GM18498 (cell line): ENCODE measurements at regions not wholly inside any gene's neighbourhood (a gene's known extent, or its start where the extent isn't known, plus 50 kb on each side); places are given as distances from the start of the nearest gene placed in this dataset.
"Not testable (repeated sequence)": the region's sequence is repeated elsewhere in the genome, so short reads cannot be mapped to it uniquely, and the experiment has no call there.

Source experiments
- ATAC-seq: cut with Tn5 transposase; IDR thresholded peaks from one replicate; pipeline ENCODE4 v1.9.1; 2021; ENCODE audit warnings: mild to moderate bottlenecking, moderate library complexity; ENCODE audit not compliant: unreplicated experiment

DNA sequence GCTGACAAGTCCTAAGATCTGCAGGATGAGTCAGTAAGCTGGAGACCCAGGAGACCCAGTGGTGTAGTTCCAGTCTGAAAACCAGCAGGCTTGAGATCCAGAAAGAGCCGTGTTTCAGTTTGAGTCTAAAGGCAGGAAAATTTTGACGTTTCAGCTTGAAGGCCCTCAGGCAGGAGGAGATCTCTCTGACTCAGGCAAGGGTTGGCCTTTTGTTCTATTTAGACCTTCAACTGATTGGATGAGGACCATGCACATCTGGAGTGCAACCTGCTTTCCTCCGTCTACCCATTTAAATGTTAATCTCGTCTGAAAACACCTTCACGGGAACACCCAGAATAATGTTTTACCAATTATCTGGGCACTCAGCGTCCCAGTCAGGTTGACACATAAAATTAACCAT lies 69.5 kb downstream of the NPIPA7 start:
- not testable (repeated sequence) for ATAC-seq

DNA sequence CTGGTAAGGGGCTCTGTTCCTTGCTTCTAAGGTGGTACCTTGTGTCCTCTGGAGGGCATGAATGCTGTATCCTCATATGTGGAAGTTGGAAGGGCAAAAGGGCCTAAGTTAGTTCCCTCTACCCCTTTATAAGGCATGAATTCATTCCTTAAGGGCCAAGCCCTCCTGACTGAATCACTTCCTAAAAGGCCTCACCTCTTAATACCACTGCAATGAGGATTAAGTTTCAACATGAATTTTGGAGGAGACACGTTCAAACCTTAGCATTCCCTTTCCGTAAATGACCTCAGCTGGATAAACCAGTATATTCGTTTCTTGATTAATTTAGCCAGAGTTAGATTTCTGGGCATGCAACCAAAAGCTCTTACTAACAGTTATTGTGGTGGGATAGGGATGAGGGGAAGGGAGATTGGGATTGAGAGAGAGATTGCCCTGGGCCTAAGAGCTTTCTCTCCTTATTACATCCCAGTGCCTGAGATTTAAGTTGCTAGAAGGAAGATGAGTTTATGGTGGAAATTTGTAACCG lies 70.8 kb downstream of the NPIPA7 start:
- ATAC-seq: not testable (repeated sequence)

- not testable (repeated sequence) for ATAC-seq
These were observed 72.9 kb downstream of the NPIPA7 start for GRCh38 chr16:16451721-16452410.

GRCh38 chr16:16458579-16458978 lies 79.6 kb downstream of the NPIPA7 start:
- not testable (repeated sequence) for ATAC-seq

DNA sequence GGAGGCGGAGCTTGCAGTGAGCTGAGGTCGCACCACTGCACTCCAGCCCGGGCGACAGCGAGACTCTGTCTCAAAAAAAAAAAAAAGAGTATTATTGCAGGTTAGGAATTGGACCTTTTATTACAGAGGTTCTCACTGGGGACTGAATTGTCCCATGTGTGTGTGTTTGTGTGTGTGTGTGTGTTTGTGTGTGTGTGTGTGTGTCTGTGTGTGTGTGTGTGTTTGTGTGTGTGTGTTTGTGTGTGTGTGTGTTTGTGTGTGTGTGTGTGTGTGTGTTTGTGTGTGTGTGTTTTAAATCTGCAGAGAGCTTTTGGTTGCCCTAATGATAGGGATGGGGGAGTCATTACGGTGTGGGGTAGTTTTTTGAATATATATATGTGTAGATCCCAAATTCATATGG lies 84.9 kb downstream of the NPIPA7 start:
- not testable (repeated sequence) for ATAC-seq

GRCh38 chr16:16488919-16489318 lies 110.0 kb downstream of the NPIPA7 start:
- ATAC-seq: not testable (repeated sequence)

DNA sequence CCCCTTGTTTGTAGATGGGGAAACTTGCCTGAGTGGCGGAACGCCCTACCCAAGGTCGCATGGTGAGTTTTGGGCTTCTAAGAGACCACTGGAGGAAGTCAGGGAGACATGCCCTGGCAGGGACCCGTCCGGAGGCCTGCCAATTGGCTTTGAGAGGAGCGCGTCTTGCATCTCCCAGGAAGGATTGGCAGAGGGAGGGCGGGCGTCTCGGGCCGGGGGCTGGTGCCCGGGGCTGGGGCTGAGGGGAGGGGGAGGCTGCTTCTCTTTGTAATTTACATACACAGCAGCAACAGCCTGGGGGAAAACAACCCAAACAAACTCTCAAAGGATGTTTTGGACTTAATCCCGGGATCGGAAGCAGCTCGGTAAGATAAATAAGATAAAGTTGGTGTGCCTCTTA lies 110.5 kb downstream of the NPIPA7 start:
- ATAC-seq: not testable (repeated sequence)

DNA sequence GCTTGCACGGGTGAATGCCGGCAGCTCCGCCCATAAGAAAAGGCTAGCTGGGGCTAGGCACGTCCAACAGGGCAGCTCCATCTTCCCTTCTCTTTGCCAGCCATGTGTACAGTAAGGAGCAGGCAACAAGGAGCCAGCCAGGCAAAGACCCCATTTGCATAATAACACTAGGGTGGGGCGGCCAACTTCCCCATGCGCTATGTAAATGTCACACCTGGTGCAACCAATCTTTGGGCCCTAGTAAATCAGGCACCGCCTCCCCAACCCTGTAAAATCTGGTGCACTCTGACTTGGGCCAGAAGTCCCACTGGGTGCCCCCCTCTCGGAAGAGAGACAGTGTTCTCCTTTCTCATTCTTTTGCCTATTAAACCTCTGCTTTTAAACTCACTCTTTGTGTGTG lies 115.2 kb downstream of the NPIPA7 start:
- not testable (repeated sequence) for ATAC-seq

- ATAC-seq: not testable (repeated sequence)
These were observed 116.1 kb downstream of the NPIPA7 start for GRCh38 chr16:16494998-16495397.

DNA sequence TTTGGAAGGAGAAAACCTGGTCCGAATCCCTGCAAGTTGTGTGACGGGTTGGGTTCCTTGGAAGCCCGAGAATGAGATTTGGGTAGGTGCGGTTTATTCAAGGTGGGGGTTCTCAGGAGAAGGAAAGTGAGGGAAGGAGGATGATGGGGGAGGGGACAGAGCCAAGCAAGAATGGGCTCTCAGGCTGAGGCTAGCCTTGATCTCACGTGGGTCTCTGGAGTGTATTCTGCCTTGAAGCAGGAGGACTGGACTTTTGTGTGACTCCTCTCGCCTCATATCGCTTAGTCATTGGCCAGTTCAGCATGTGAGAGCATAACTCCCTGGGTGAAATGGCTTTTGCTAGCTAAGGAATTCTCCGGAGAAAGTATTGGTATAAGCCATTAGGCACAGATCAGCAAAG lies 120.9 kb downstream of the NPIPA7 start:
- not testable (repeated sequence) for ATAC-seq

DNA sequence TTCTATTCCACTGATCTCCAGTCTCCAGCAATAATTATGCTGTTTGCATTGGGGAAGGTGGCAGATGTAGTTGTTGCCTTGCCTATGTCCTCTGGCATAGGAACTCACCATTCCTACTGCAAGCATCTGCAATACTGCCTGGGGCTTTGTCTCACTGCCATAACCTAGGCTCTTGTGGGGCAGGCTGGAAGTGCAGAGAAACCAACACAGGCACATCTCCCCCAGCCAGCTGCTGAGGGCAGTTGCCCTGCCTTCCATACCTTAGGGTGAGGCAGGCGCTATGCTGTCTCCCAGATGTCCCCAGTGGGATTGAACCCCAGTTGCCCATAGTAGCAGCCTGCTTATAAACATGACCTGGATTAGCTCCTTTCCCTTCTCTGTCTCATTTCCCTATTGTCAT lies 128.1 kb downstream of the NPIPA7 start:
- not testable (repeated sequence) for ATAC-seq

GRCh38 chr16:16508344-16508743 lies 129.4 kb downstream of the NPIPA7 start:
- ATAC-seq: not testable (repeated sequence)

DNA sequence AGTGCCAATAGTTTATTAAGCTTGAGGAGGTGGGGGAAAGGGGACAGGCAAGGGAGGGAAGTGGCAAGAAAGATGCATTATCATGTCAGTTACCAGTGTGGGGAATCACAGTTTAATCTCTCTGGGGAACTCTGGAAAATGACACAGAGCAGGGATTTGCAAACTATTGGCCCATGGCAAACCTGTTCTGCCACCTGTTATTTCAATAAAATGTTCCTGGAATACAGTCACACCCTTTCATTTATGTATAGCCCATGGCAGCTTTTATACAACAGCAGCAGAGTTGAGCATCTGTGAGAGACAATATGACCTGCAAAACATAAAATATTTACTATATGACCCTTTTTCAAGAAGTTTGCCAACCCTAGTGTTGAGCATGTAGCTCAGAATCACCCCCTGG lies 140.5 kb downstream of the NPIPA7 start:
- ATAC-seq: not testable (repeated sequence)

DNA sequence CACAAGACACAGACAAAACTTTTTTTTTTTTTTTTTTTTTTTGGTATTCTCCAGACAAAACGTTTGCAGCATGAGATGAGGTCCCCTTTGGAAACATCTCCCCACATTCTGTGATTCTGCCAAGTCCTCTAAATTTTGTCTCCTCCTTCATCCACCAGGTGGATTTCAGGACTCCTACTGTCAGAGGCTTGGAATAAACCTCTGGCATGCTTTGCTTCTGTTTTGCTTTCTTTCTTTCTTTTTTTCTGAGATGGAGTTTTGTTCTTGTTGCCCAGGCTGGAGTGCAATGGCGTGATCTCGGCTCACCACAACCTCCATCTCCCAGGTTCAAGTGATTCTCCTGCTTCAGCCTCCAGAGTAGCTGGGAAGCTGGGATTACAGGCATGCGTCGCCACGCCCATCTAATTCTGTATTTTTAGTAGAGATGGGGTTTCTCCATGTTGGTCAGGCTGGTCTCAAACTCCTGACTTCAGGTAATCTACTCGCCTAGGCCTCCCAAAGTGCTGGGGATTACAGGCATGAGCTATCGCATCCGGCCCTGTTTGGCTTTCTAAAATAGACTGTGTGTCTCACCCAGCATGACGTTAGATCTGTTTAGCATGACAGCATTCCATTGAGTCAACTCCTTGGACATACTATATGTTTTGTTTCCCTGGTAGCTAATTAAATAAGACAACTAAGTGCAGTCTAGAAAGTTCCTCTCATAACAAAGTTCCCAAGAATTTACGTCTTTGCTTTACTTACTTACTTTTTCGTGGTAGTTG lies 142.5 kb downstream of the NPIPA7 start:
- ATAC-seq: not testable (repeated sequence)

DNA sequence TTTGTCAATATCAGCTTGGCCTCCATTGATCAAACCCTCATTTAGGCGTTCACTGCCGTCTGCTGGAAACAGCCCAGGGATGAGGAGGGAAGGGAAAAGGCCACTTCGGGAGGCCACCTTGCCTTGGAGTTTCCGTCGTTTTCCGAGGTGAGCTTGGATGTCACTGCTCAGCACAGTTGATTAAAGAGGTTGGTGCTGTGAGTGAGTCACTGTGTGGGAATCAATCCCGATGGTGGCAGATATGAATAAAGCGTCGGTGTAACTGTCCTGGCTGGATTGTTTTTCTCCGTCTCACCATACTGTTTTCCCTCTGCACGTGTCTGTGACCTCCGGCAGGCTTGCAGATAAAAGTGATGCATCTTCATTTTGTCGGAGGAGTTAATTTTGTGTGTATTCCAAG lies 148.1 kb downstream of the NPIPA7 start:
- ATAC-seq: not testable (repeated sequence)

DNA sequence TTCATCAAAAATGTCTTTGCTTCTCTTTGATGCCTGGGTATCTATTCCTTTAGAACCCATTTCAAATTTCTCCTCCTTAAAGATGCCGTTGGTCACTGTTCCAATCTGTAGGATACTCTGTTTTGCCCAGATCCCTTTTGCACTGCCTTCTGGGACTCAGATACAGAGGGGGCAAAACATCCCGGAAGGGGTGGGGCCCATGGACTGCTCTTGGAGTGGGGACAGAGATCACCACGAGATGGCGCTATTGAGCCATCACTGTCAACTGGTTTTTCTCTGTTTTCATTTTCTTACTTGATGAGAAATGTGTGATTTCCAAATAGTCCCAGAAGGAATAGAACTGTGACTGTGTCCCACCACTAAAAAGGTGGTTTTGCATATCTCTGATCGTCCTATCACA lies 151.8 kb downstream of the NPIPA7 start:
- not testable (repeated sequence) for ATAC-seq

GRCh38 chr16:16535565-16535964 lies 156.6 kb downstream of the NPIPA7 start:
- not testable (repeated sequence) for ATAC-seq

DNA sequence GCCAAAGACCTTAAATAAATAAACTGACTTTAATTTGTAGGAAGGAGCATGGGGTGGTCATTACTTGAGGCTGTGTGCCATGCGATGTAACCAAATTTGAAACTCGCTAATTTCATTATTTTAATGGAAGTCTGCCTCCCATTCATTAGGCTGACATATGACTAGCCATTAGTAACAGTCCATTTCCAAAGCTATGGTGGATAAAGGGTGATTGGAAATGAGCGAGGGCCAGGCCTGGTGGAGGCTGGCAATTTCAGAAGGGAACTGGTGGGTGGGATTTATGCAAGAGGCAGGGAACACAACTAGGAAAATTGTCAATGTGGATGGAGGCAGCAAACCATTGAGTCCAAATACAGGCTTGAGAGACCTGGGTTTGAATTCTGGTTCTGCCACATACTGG lies 157.2 kb downstream of the NPIPA7 start:
- not testable (repeated sequence) for ATAC-seq

DNA sequence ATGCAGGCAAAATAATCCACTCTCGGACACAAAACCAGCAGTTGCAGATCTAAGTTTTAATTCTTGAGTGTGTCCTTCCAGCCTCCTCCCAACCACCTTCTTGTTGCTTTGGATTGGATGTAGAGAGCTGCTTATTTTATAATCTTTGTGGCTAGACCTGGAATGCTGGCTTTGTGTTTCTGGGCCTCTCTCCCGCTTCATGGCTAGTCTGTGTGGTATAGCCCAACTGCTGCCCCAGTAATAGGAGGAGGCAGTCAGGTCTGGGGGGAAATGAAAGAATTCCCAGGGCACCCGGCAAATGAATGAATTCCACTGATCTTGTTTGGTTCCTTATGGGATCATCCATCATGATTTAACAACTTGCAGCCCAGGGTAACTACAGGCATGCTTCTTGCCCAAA lies 170.8 kb downstream of the NPIPA7 start:
- ATAC-seq: not testable (repeated sequence)

GRCh38 chr16:16550824-16551223 lies 171.9 kb downstream of the NPIPA7 start:
- ATAC-seq: not testable (repeated sequence)

- ATAC-seq: not testable (repeated sequence)
These were observed 173.9 kb downstream of the NPIPA7 start for GRCh38 chr16:16552819-16553340.
